ENCODE measurements at regions not wholly inside any gene's neighbourhood (a gene's known extent, or its start where the extent isn't known, plus 50 kb on each side); places are given as distances from the start of the nearest gene placed in this dataset.
"Not testable (repeated sequence)": the region's sequence is repeated elsewhere in the genome, so short reads cannot be mapped to it uniquely, and the experiment has no call there.

DNA sequence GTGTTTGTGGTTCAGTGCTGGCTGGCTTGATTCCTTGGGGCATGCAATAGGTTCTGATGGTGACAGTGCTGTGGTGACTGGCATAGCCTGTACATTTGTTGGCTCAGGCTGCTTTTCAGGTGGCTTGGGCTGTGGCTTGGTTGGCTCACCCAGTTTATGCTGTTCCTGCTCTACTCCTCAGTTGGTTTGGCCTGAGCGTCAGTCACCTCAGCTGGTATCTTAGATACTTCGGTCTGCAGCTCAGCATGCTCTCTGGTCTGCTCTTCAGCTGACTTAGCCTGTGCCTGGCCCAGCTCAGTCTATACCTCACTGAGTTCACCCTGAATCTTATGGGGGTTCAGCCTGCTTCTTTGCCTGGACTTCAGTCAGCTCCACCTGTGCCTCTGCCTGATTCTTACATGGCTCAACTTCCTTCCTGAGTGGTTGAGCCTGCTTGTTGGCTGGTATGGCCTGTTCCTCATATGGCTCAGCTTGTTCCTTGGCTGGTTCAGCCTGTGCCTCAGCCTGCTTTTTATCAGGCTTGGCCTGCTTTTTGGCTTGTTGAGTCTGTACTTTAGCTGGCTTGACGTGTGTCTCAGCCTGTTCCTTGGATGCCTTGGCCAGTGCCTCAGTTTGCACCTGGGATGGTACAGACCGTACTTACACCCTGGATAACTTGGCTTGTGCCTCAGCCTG, 170.6 kb downstream of the MSN start:
- Histone ChIP-seq H3K4me2 (ENCODE audit: insufficient read depth, low read length) (no peak overlapping the region), H3K4me3 (ENCODE audit: insufficient read depth, low read length) (no peak overlapping the region), H2AFZ (ENCODE audit: low read length) (no peak overlapping the region), H3K27me3 (ENCODE audit: insufficient read depth, low read length) (no peaks in the 10 kb centered on the region), H4K20me1 (ENCODE audit: insufficient read depth, low read length) (no peaks in the 10 kb centered on the region), H3K27ac (ENCODE audit: low read depth, low read length) (no peak overlapping the region), H3K36me3 (ENCODE audit: insufficient read depth, low read length) (no peaks in the 10 kb centered on the region), H3K4me1 (ENCODE audit: insufficient read depth, low read length) (no peaks in the 10 kb centered on the region), H3K79me2 (ENCODE audit: insufficient read depth, low read length) (no peaks in the 10 kb centered on the region), H3K9me3 (ENCODE audit: low read depth, low read length) (no peaks in the 10 kb centered on the region)
- TF ChIP-seq, protein P1, sequence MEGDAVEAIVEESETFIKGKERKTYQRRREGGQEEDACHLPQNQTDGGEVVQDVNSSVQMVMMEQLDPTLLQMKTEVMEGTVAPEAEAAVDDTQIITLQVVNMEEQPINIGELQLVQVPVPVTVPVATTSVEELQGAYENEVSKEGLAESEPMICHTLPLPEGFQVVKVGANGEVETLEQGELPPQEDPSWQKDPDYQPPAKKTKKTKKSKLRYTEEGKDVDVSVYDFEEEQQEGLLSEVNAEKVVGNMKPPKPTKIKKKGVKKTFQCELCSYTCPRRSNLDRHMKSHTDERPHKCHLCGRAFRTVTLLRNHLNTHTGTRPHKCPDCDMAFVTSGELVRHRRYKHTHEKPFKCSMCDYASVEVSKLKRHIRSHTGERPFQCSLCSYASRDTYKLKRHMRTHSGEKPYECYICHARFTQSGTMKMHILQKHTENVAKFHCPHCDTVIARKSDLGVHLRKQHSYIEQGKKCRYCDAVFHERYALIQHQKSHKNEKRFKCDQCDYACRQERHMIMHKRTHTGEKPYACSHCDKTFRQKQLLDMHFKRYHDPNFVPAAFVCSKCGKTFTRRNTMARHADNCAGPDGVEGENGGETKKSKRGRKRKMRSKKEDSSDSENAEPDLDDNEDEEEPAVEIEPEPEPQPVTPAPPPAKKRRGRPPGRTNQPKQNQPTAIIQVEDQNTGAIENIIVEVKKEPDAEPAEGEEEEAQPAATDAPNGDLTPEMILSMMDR (IDR thresholded peaks at IDR 0.05; ENCODE audit: extremely low read depth, low read depth, low read length) = no peak
- no peak for DNase-seq (ENCODE audit: insufficient read length, low spot score, missing footprints)

DNA sequence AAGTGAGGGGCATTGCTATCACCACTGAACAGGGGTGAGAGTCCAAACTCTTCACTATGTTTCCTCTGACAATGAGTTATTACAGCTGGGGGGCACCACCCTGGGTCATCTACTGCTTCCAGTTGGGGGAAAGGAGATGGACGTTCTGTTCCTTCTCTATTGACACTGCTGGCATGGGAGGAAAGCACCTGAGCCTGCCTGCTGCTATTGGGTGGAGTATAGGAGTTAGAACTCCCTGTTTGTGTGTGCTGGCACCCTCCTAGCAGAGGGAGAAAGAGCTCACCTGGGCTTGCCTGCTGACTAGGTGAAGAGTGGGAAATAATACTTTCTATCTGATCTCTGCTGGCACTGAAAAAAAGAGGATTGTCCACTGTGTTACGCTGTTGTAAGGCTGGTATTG, 163.8 kb downstream of the MSN start:
- DNase-seq (ENCODE audit: insufficient read length, low spot score, missing footprints) = no peak
- Histone ChIP-seq H3K27me3 (ENCODE audit: insufficient read depth, low read length) (no peaks in the 10 kb centered on the region), H3K4me3 (ENCODE audit: insufficient read depth, low read length) (no peak overlapping the region), H2AFZ (ENCODE audit: low read length) (no peak overlapping the region), H4K20me1 (ENCODE audit: insufficient read depth, low read length) (no peaks in the 10 kb centered on the region), H3K4me1 (ENCODE audit: insufficient read depth, low read length) (no peaks in the 10 kb centered on the region), H3K27ac (ENCODE audit: low read depth, low read length) (no peak overlapping the region), H3K79me2 (ENCODE audit: insufficient read depth, low read length) (no peaks in the 10 kb centered on the region), H3K4me2 (ENCODE audit: insufficient read depth, low read length) (no peak overlapping the region), H3K9me3 (ENCODE audit: low read depth, low read length) (no peaks in the 10 kb centered on the region), H3K36me3 (ENCODE audit: insufficient read depth, low read length) (no peaks in the 10 kb centered on the region)
- TF ChIP-seq, protein P1 (IDR thresholded peaks at IDR 0.05; ENCODE audit: extremely low read depth, low read depth, low read length) = no peak

DNA sequence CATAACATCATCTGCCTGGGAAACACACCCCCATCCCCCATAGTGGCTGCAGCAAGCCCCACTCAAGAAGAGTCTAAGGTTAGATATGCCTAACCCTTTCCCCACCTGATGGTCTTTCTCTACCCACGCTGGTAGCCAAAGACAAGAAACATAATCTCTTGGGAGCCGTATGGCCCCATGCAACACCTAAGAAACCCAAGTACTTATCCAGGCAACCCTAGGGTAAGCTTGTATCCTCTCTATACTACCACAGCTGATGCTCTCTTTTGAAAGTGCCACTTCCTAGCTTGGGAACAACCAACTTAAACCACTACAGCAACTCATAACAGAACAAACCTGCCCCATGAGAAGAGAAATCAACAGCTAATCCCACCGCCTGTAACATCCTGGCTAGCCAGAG, 161.1 kb downstream of the MSN start:
- H3K36me3 ChIP-seq (ENCODE audit: insufficient read depth, low read length) = no peaks in the 10 kb centered on the region
- H3K79me2 ChIP-seq (ENCODE audit: insufficient read depth, low read length) = no peaks in the 10 kb centered on the region
- TF ChIP-seq, protein P1 (IDR thresholded peaks at IDR 0.05; ENCODE audit: extremely low read depth, low read depth, low read length) = no peak
- no peak overlapping the region for H3K27ac ChIP-seq (ENCODE audit: low read depth, low read length)
- no peaks in the 10 kb centered on the region for H3K4me1 ChIP-seq (ENCODE audit: insufficient read depth, low read length)
- no peaks in the 10 kb centered on the region for H3K27me3 ChIP-seq (ENCODE audit: insufficient read depth, low read length)
- H3K9me3 ChIP-seq (ENCODE audit: low read depth, low read length) = no peaks in the 10 kb centered on the region
- H3K4me3 ChIP-seq (ENCODE audit: insufficient read depth, low read length) = no peak overlapping the region
- no peak for DNase-seq (ENCODE audit: insufficient read length, low spot score, missing footprints)
- no peak overlapping the region for H3K4me2 ChIP-seq (ENCODE audit: insufficient read depth, low read length)
- no peaks in the 10 kb centered on the region for H4K20me1 ChIP-seq (ENCODE audit: insufficient read depth, low read length)
- no peak overlapping the region for H2AFZ ChIP-seq (ENCODE audit: low read length)

DNA sequence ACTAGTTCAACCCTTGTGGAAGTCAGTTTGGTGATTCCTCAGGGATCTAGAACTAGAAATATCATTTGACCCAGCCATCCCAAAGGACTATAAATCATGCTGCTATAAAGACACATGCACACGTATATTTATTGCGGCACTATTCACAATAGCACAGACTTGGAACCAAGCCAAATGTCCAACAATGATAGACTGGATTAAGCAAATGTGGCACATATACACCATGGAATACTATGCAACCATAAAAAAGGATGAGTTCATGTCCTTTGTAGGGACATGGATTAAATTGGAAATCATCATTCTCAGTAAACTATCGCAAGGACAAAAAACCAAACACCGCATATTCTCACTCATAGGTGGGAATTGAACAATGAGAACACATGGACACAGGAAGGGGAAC, 157.8 kb downstream of the MSN start:
- H3K27me3 ChIP-seq (ENCODE audit: insufficient read depth, low read length); DNase-seq (ENCODE audit: insufficient read length, low spot score, missing footprints): not testable (repeated sequence)

More for the DNA sequence above, 157.8 kb downstream of the MSN start:
- H3K4me3 ChIP-seq (ENCODE audit: insufficient read depth, low read length); H3K9me3 ChIP-seq (ENCODE audit: low read depth, low read length); H3K4me1 ChIP-seq (ENCODE audit: insufficient read depth, low read length); H3K79me2 ChIP-seq (ENCODE audit: insufficient read depth, low read length); H3K36me3 ChIP-seq (ENCODE audit: insufficient read depth, low read length); H2AFZ ChIP-seq (ENCODE audit: low read length); H4K20me1 ChIP-seq (ENCODE audit: insufficient read depth, low read length); H3K27ac ChIP-seq (ENCODE audit: low read depth, low read length); H3K4me2 ChIP-seq (ENCODE audit: insufficient read depth, low read length): not testable (repeated sequence)
